PC-9 (cell line): ENCODE measurements at regions not wholly inside any gene's neighbourhood (a gene's known extent, or its start where the extent isn't known, plus 50 kb on each side); places are given as distances from the start of the nearest gene placed in this dataset.

Source experiments
- BruUV-seq: library from RNA; stranded (reverse); fragments of 400-500 nt; replicated peaks from 2 replicates; lab custom pipeline; 2021; lab: Mats Ljungman, UMichigan
- CTCF ChIA-PET: fragments of 300-600 bp; sonication (Branson Sonifier 250); formaldehyde crosslinking; loops from one replicate; lab custom pipeline; 2022; ENCODE audit warnings: antibody characterized with exemption; lab: Charles Lee
- POLR2A ChIA-PET: fragments of 300-600 bp; sonication (Branson Sonifier 250); formaldehyde crosslinking; loops from one replicate; lab custom pipeline; 2022; ENCODE audit warnings: antibody characterized with exemption; ENCODE audit not compliant: unreplicated experiment; lab: Charles Lee
- DNase-seq, 2 experiments: peaks; one replicate each; pipeline versions ENCODE4 v3.0.0 to v3.0.0-alpha.2; 2015 to 2022; ENCODE audit warnings: mixed read lengths in 1 of 2
- H2AFZ ChIP-seq: fragments of 200-600 bp; sonication (generic); 2 replicates; pipeline ENCODE4 v1.8.1; 2017; ENCODE audit warnings: antibody characterized with exemption
- H3F3A ChIP-seq: fragments of 200-600 bp; sonication (generic); 2 replicates; pipeline ENCODE4 v1.8.1; 2017; ENCODE audit warnings: antibody characterized with exemption, mild to moderate bottlenecking, low read depth; ENCODE audit not compliant: insufficient read depth
- H3K27ac ChIP-seq: fragments of 200-600 bp; sonication (generic); 2 replicates; pipeline ENCODE4 v1.6.1; 2016; ENCODE audit warnings: mixed run types
- H3K27me3 ChIP-seq: fragments of 200-600 bp; sonication (generic); 2 replicates; pipeline ENCODE4 v1.6.1; 2016; ENCODE audit warnings: low read depth, mixed run types; ENCODE audit not compliant: insufficient read depth
- H3K36me3 ChIP-seq: fragments of 200-600 bp; sonication (generic); 2 replicates; pipeline ENCODE4 v1.6.1; 2016; ENCODE audit warnings: low read depth, mixed run types
- H3K4me1 ChIP-seq: fragments of 200-600 bp; sonication (generic); replicated peaks from 2 replicates; pipeline ENCODE4 v1.6.1; 2016; ENCODE audit warnings: mixed run types; ENCODE audit not compliant: insufficient read depth
- H3K4me2 ChIP-seq: fragments of 200-600 bp; sonication (generic); 2 replicates; pipeline ENCODE4 v1.6.1; 2017; ENCODE audit warnings: mixed run types
- H3K4me3 ChIP-seq: fragments of 200-600 bp; sonication (generic); 2 replicates; pipeline ENCODE4 v1.6.1; 2016; ENCODE audit warnings: mixed run types
- H3K79me2 ChIP-seq: fragments of 200-600 bp; sonication (generic); 2 replicates; pipeline ENCODE4 v1.6.1; 2017; ENCODE audit warnings: low read depth, mixed run types
- H3K9me2 ChIP-seq: fragments of 200-600 bp; sonication (generic); 2 replicates; pipeline ENCODE4 v1.8.1; 2017; ENCODE audit warnings: mild to moderate bottlenecking; ENCODE audit not compliant: insufficient read depth
- H3K9me3 ChIP-seq: fragments of 200-600 bp; sonication (generic); 2 replicates; pipeline ENCODE4 v1.8.1; 2016; ENCODE audit warnings: low read depth; ENCODE audit not compliant: insufficient read depth
- H4K20me1 ChIP-seq: fragments of 200-600 bp; sonication (generic); 2 replicates; pipeline ENCODE4 v1.8.1; 2017; ENCODE audit not compliant: insufficient read depth
- EZH2 ChIP-seq: fragments of 200-600 bp; sonication (generic); IDR thresholded peaks from 2 replicates; pipeline ENCODE4 v1.8.0; 2017; ENCODE audit warnings: antibody characterized with exemption, low read depth
- intact Hi-C: fragments of 100-400 bp; cut with micrococcal nuclease; formaldehyde crosslinking; loops from one replicate; pipeline ENCODE4 v1.10.0; 2022; ENCODE audit not compliant: unreplicated experiment
- TF ChIP-seq, protein P1 (sequence below): fragments of 200-600 bp; sonication (generic); conservative IDR thresholded peaks from 2 replicates; pipeline ENCODE4 v1.6.1; 2017; ENCODE audit warnings: mixed run types, antibody characterized with exemption, mild to moderate bottlenecking, moderate library complexity

DNA sequence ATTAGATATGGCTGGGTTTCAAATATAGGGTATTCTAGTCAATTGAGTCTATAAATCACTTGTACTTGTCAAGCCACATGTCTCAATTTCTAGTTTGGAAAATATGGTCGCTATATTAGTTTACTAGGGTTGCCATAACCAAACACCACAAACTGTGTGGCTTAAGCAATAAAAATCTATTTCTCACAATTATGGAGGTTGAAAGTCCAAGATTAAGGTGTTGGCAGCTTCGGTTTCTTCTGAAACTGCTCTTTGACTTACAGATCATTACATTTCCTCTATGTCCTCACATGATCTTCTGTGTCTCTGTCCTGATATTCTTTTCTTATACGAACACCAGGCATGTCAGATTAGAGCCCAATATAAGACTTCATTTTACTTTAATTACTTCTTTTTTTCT, 55.8 kb upstream of the BASP1 start:
- ChIA-PET CTCF (no interaction called here), POLR2A (no interaction called here)
- Histone ChIP-seq H3K4me3 (no peak overlapping the region), H4K20me1 (no peaks in the 10 kb centered on the region), H3K36me3 (no peaks in the 10 kb centered on the region), H3K9me2 (no peaks in the 10 kb centered on the region), H3K9me3 (0 out of 2 replicates have a peak, but pooled peaks cover 5% of the 10 kb centered on the region), H3K4me1 (no peaks in the 10 kb centered on the region), H3K27me3 (no peaks in the 10 kb centered on the region), H3K27ac (no peak overlapping the region), H3K79me2 (no peaks in the 10 kb centered on the region), H3F3A (no peaks in the 10 kb centered on the region), H2AFZ (no peak overlapping the region), H3K4me2 (no peak overlapping the region)
- intact Hi-C loops = no loop called here
- DNase-seq = no peak
- no peak for TF ChIP-seq EZH2
- TF ChIP-seq, protein P1, sequence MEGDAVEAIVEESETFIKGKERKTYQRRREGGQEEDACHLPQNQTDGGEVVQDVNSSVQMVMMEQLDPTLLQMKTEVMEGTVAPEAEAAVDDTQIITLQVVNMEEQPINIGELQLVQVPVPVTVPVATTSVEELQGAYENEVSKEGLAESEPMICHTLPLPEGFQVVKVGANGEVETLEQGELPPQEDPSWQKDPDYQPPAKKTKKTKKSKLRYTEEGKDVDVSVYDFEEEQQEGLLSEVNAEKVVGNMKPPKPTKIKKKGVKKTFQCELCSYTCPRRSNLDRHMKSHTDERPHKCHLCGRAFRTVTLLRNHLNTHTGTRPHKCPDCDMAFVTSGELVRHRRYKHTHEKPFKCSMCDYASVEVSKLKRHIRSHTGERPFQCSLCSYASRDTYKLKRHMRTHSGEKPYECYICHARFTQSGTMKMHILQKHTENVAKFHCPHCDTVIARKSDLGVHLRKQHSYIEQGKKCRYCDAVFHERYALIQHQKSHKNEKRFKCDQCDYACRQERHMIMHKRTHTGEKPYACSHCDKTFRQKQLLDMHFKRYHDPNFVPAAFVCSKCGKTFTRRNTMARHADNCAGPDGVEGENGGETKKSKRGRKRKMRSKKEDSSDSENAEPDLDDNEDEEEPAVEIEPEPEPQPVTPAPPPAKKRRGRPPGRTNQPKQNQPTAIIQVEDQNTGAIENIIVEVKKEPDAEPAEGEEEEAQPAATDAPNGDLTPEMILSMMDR = no peak
- no TSS peak for BruUV-seq

DNA sequence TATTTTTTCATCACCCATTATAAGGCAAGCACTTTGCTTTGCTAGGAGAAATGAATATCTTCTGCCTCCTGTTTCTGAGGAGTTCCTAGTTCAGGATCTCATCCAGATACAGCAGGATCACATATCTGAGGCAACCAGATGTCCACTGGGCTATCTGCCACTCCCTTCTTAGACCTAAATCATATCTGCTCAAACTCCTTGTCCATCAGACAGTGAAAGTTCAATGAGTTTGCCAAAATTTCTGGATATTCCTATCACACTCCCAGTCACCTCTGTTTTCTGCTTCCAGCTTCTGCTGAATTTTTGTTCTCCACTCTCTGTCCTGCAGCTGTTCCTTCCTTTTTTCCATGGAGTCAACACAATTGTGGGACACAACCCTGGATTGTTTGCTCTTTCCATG, 54.2 kb upstream of the BASP1 start:
- no peaks in the 10 kb centered on the region for H3K9me2 ChIP-seq
- intact Hi-C loops = no loop called here
- no peaks in the 10 kb centered on the region for H3K27me3 ChIP-seq
- H3K79me2 ChIP-seq = no peaks in the 10 kb centered on the region
- no peak overlapping the region for H2AFZ ChIP-seq
- H3K4me3 ChIP-seq = no peak overlapping the region
- H3K36me3 ChIP-seq = no peaks in the 10 kb centered on the region
- ChIA-PET CTCF (interaction anchor here (0.7 kb wide), 1 partner anchor 149 kb away, joined by 3 read pairs; no protein-coding TSS in a partner anchor), POLR2A (no interaction called here)
- TF ChIP-seq EZH2 = no peak
- TF ChIP-seq, protein P1 = no peak
- DNase-seq = no peak
- H3K27ac ChIP-seq = no peak overlapping the region
- no peak overlapping the region for H3K4me2 ChIP-seq
- H3F3A ChIP-seq = no peaks in the 10 kb centered on the region
- no TSS peak for BruUV-seq
- H3K4me1 ChIP-seq = no peaks in the 10 kb centered on the region
- no peaks in the 10 kb centered on the region for H3K9me3 ChIP-seq
- H4K20me1 ChIP-seq = no peaks in the 10 kb centered on the region

DNA sequence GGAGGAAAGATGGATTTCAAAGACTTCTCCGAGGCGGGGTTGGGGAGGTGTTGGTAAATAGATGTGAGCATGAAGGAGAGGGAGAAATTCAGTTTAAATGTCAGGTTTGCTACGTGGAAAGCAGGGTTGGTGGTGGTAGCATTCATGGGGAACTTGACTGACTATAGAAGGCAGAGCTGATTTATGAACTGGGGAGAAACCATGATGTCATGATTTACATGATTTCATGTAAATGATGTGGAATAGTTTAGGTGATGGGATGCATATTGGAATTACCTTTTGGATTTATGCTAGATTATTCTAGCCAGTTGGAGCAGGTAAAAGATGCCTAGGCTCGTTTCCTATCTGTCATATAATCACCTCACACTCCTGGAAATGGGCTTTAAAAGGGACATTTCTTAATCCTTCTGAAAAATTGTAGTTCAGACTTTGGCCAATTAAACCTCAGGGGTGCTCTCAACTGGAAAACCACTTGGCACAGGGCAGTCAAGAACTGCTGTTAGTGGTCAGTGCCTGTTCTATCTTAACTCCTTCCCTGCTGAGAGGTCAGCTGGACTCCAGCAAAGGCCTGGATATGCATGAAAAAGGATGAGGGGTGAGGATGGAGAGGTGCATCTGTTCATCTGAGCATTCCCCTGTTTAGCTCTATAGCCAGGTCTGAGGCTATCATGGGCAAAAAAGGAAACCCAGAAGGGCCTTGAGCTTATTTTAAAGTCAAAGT, 50.1 kb upstream of the BASP1 start:
- no peaks in the 10 kb centered on the region for H3K36me3 ChIP-seq
- no TSS peak for BruUV-seq
- H3K27ac ChIP-seq = no peak overlapping the region
- ChIA-PET POLR2A (no interaction called here), CTCF (interaction anchor here (0.5 kb wide), 1 partner anchor 90 kb away, joined by 3 read pairs; no protein-coding TSS in a partner anchor)
- no peak for TF ChIP-seq EZH2
- TF ChIP-seq, protein P1 = no peak
- H3K27me3 ChIP-seq = no peaks in the 10 kb centered on the region
- no peaks in the 10 kb centered on the region for H3K79me2 ChIP-seq
- no peak overlapping the region for H3K4me3 ChIP-seq
- no peak for DNase-seq
- H4K20me1 ChIP-seq = no peaks in the 10 kb centered on the region
- H3K4me1 ChIP-seq = no peaks in the 10 kb centered on the region; the same call in 1 of the 2 replicates
- H3K9me3 ChIP-seq = no peaks in the 10 kb centered on the region
- H3K9me2 ChIP-seq = no peaks in the 10 kb centered on the region
- H2AFZ ChIP-seq = no peak overlapping the region
- H3K4me2 ChIP-seq = no peak overlapping the region
- intact Hi-C loops = no loop called here
- H3F3A ChIP-seq = peaks cover 5% of the 10 kb centered on the region; the same call in 1 of the 2 replicates
